ENCODE measurements at regions not wholly inside any gene's neighbourhood (a gene's known extent, or its start where the extent isn't known, plus 50 kb on each side); places are given as distances from the start of the nearest gene placed in this dataset.

DNA sequence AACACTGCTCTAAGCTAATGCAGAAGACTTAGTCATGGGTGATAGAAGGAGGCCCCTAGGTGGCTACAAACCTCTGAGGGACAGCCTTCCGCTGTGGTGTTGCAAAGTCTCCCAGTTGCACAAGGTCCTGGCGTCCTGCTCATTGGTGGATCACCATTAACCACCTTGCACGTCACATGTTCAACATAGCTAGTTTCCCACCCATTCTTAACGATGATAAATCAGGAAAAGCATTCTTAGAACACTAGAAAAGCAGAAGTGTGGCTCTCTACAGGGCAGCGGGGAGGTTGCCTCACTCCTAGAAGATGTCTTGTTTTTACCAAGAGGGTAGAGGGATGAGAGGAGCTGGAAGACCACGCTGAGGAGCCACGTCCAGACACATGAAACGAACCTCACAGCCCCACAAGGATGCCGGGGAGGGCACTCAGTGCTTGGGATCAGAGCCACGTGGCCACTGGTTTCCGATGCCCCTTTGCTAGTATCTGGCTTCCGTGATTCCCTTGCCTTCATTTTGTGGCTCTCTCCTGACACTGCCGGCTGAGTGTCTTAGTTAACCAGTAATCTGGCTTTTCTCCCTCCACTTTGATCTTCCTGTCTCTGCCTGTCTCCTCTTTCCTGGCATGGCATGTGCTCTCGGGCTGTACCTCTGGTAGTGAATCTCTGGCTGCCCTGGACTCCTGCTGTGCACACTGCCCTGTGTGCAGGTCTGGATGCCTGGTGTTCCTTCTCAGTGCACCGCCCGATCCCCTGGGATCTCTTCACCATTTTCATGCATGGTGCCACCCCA, 91.4 kb upstream of the NEDD9 start (continued):
- TF ChIP-seq NFAT5 (CRISPR knock-in tag; IDR thresholded peaks at IDR 0.05), result 0 out of 2 replicates have a peak, but pooled peaks have one; percentile 56
- TF ChIP-seq PAX8 (CRISPR knock-in tag; IDR thresholded peaks at IDR 0.05; ENCODE audit: borderline replicate concordance), result no peak
- TF ChIP-seq CENPX (CRISPR knock-in tag; IDR thresholded peaks at IDR 0.05), result no peak
- TF ChIP-seq, protein P1, sequence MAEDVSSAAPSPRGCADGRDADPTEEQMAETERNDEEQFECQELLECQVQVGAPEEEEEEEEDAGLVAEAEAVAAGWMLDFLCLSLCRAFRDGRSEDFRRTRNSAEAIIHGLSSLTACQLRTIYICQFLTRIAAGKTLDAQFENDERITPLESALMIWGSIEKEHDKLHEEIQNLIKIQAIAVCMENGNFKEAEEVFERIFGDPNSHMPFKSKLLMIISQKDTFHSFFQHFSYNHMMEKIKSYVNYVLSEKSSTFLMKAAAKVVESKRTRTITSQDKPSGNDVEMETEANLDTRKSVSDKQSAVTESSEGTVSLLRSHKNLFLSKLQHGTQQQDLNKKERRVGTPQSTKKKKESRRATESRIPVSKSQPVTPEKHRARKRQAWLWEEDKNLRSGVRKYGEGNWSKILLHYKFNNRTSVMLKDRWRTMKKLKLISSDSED (CRISPR knock-in tag; IDR thresholded peaks at IDR 0.05), result no peak
- TF ChIP-seq ZNF460 (CRISPR knock-in tag; IDR thresholded peaks at IDR 0.05; ENCODE audit: borderline replicate concordance), result no peak
- TF ChIP-seq ONECUT2 (CRISPR knock-in tag; IDR thresholded peaks at IDR 0.05), result no peak
- TF ChIP-seq ZNF20 (CRISPR knock-in tag; IDR thresholded peaks at IDR 0.05), result no peak
- peak; percentile 66; the same call in 1 of the 2 replicates for TF ChIP-seq ATF2 (CRISPR knock-in tag; IDR thresholded peaks at IDR 0.05)
- TF ChIP-seq GATA4 (IDR thresholded peaks at IDR 0.05; ENCODE audit: borderline replicate concordance, low read depth), result no peak
- no peak; the same call in 1 of the 2 replicates for TF ChIP-seq ZBTB7B (CRISPR knock-in tag; IDR thresholded peaks at IDR 0.05)
- no peak for TF ChIP-seq FOXJ3 (CRISPR knock-in tag; IDR thresholded peaks at IDR 0.05; ENCODE audit: borderline replicate concordance)
- TF ChIP-seq HOXA5 (CRISPR knock-in tag; IDR thresholded peaks at IDR 0.05), result peak; percentile 44; the same call in 1 of the 2 replicates
- TF ChIP-seq ZFP82 (CRISPR knock-in tag; IDR thresholded peaks at IDR 0.05; ENCODE audit: borderline replicate concordance), result no peak
- TF ChIP-seq, protein P2, sequence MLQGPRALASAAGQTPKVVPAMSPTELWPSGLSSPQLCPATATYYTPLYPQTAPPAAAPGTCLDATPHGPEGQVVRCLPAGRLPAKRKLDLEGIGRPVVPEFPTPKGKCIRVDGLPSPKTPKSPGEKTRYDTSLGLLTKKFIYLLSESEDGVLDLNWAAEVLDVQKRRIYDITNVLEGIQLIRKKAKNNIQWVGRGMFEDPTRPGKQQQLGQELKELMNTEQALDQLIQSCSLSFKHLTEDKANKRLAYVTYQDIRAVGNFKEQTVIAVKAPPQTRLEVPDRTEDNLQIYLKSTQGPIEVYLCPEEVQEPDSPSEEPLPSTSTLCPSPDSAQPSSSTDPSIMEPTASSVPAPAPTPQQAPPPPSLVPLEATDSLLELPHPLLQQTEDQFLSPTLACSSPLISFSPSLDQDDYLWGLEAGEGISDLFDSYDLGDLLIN (CRISPR knock-in tag; IDR thresholded peaks at IDR 0.05; ENCODE audit: borderline replicate concordance), result peak; percentile 17; the same call in 1 of the 2 replicates
- no peak for TF ChIP-seq ZNF761 (CRISPR knock-in tag; conservative IDR thresholded peaks at IDR 0.05)
- 0 out of 2 replicates have a peak, but pooled peaks have one; percentile 61 for TF ChIP-seq HOXD1 (CRISPR knock-in tag; IDR thresholded peaks at IDR 0.05)
- no peak for TF ChIP-seq ZNF451 (CRISPR knock-in tag; IDR thresholded peaks at IDR 0.05)
- no peak for TF ChIP-seq PLRG1 (conservative IDR thresholded peaks at IDR 0.05)
- TF ChIP-seq GATAD1 (CRISPR knock-in tag; IDR thresholded peaks at IDR 0.05), result peak; percentile 63
- TF ChIP-seq MXD4 (CRISPR knock-in tag; IDR thresholded peaks at IDR 0.05), result peak; percentile 67; the same call in 1 of the 2 replicates
- no peak for TF ChIP-seq RFX1 (IDR thresholded peaks at IDR 0.05)
- TF ChIP-seq KDM1A (CRISPR knock-in tag; IDR thresholded peaks at IDR 0.05), result no peak

Data from HepG2 (cell line).